ENCODE measurements at regions not wholly inside any gene's neighbourhood (a gene's known extent, or its start where the extent isn't known, plus 50 kb on each side); places are given as distances from the start of the nearest gene placed in this dataset.

DNA sequence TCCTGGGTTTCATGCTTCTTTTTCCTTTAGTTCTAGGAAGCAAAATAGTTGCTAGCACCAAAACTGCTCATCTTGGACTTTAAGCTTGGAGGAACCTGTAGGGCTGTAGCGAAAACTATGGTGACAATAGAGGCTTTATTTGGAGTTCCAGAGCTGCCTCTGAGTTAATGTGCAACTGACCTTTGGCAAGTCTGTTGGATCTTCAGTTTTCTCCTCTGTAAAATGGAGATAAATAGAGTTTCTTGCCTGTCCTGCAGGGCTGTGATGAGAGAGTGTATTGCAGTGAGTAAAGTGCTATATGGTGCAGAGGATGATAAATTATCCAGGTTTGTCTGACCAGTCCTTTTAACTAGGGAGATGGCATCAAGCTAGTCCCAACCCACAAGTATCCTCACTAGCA lies 417.0 kb downstream of the MAN2A1 start:
- no peak for TF ChIP-seq FOS (IDR thresholded peaks at IDR 0.05; ENCODE audit: borderline replicate concordance, insufficient read depth, low read length)
- no peak for TF ChIP-seq POLR2A (IDR thresholded peaks at IDR 0.05; ENCODE audit: low read depth, low read length)
- TF ChIP-seq, protein P1, sequence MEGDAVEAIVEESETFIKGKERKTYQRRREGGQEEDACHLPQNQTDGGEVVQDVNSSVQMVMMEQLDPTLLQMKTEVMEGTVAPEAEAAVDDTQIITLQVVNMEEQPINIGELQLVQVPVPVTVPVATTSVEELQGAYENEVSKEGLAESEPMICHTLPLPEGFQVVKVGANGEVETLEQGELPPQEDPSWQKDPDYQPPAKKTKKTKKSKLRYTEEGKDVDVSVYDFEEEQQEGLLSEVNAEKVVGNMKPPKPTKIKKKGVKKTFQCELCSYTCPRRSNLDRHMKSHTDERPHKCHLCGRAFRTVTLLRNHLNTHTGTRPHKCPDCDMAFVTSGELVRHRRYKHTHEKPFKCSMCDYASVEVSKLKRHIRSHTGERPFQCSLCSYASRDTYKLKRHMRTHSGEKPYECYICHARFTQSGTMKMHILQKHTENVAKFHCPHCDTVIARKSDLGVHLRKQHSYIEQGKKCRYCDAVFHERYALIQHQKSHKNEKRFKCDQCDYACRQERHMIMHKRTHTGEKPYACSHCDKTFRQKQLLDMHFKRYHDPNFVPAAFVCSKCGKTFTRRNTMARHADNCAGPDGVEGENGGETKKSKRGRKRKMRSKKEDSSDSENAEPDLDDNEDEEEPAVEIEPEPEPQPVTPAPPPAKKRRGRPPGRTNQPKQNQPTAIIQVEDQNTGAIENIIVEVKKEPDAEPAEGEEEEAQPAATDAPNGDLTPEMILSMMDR (IDR thresholded peaks at IDR 0.05; ENCODE audit: extremely low read depth in 1 of 2, insufficient read depth in 1 of 2, low read depth in 1 of 2, low read length in 2 of 2), result no peak
- TF ChIP-seq JUN (IDR thresholded peaks at IDR 0.05; ENCODE audit: borderline replicate concordance, insufficient read depth, insufficient read length, low read depth), result no peak
- TF ChIP-seq, protein P2, sequence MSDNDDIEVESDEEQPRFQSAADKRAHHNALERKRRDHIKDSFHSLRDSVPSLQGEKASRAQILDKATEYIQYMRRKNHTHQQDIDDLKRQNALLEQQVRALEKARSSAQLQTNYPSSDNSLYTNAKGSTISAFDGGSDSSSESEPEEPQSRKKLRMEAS (IDR thresholded peaks at IDR 0.05; ENCODE audit: insufficient read depth, insufficient read length), result no peak
- no peak for TF ChIP-seq MYC (IDR thresholded peaks at IDR 0.05; ENCODE audit: low read depth, low read length)
- TF ChIP-seq POLR2AphosphoS5 (IDR thresholded peaks at IDR 0.05; ENCODE audit: insufficient read depth, low read depth, low read length), result no peak
- TF ChIP-seq GATA2 (IDR thresholded peaks at IDR 0.05; ENCODE audit: insufficient read depth, insufficient read length, low read depth, low read length), result no peak
- no peak for TF ChIP-seq EZH2 (IDR thresholded peaks at IDR 0.05; ENCODE audit: borderline replicate concordance, low read depth, low read length, severe bottlenecking)
- dilution Hi-C loops (cut with MboI; ENCODE audit: extremely low pct_ligation_motif_present, low sequenced_read_pairs) (no loop called here), intact Hi-C loops (cut with micrococcal nuclease) (no loop called here)
- Histone ChIP-seq H3K9me1 (replicated peaks; ENCODE audit: control insufficient read depth, extremely low read depth, insufficient read depth, low read length) (no peaks in the 10 kb centered on the region), H3K27me3 (ENCODE audit: control insufficient read depth in 2 of 2, insufficient read depth in 2 of 2, low read length in 2 of 2) (no peaks in the 10 kb centered on the region), H3K4me3 (replicated peaks in 1 of 3; ENCODE audit: insufficient read depth in 1 of 3, low read depth in 1 of 3, low read length in 3 of 3) (no peak overlapping the region), H3K4me2 (ENCODE audit: insufficient read depth, low read length) (no peak overlapping the region), H2AFZ (ENCODE audit: low read depth, low read length) (no peak overlapping the region), H4K20me1 (replicated peaks; ENCODE audit: control insufficient read depth, extremely low read depth, insufficient read depth, low read length) (no peaks in the 10 kb centered on the region), H3K36me3 (ENCODE audit: control insufficient read depth in 2 of 2, extremely low read depth in 1 of 2, insufficient read depth in 2 of 2, low read length in 2 of 2) (no peaks in the 10 kb centered on the region), H3K79me2 (ENCODE audit: control insufficient read depth, insufficient read depth, low read length) (no peaks in the 10 kb centered on the region), H3K27ac (ENCODE audit: insufficient read depth, low read depth, low read length) (no peak overlapping the region), H3K4me1 (ENCODE audit: control insufficient read depth, extremely low read depth, insufficient read depth, low read length) (no peaks in the 10 kb centered on the region), H3K9ac (replicated peaks; ENCODE audit: extremely low read depth, insufficient read depth, low read length) (no peak overlapping the region), H3K9me3 (replicated peaks; ENCODE audit: control insufficient read depth, insufficient read depth, low read length) (no peaks in the 10 kb centered on the region)
- CTCF ChIA-PET, result no interaction called here
- DNase-seq (ENCODE audit: low read depth, low spot score) (no peak), FAIRE-seq (no peak)
- POLR2A ChIA-PET, result no interaction called here
- no TSS peak for BruUV-seq (replicated peaks)

All from endothelial cell of umbilical vein (primary cell).